GM12878 (cell line): ENCODE measurements at regions not wholly inside any gene's neighbourhood (a gene's known extent, or its start where the extent isn't known, plus 50 kb on each side); places are given as distances from the start of the nearest gene placed in this dataset.

Experiments used
- ATAC-seq: fragments of 200-7000 bp; cut with Tn5 transposase; 3 replicates; pipeline ENCODE4 v1.9.1; 2020; ENCODE audit warnings: mild to moderate bottlenecking, moderate library complexity
- BruUV-seq: library from RNA; stranded (reverse); fragments of 400-500 nt; replicated peaks from 2 replicates; lab custom pipeline; 2021; lab: Mats Ljungman, UMichigan
- CTCF ChIA-PET: fragments of 300-600 bp; sonication (Branson Sonifier 250); formaldehyde crosslinking; extraction: SDS; loops from one replicate; lab custom pipeline; 2021; ENCODE audit warnings: inconsistent platforms; lab: Yijun Ruan, JAX
- POLR2A ChIA-PET: fragments of 350-600 bp; formaldehyde crosslinking; extraction: SDS; loops from one replicate; lab custom pipeline; 2021; ENCODE audit warnings: inconsistent platforms; lab: Charles Lee
- RAD21 ChIA-PET: fragments of 300-600 bp; sonication (Branson Sonifier 250); formaldehyde crosslinking; loops from one replicate; lab custom pipeline; 2023; ENCODE audit warnings: antibody characterized with exemption; ENCODE audit not compliant: unreplicated experiment; lab: Charles Lee
- SMC1A ChIA-PET: fragments of 300-600 bp; sonication (Branson Sonifier 250); formaldehyde crosslinking; loops from one replicate; lab custom pipeline; 2023; ENCODE audit not compliant: unreplicated experiment, uncharacterized antibody; lab: Charles Lee
- DNase-seq: peaks from one replicate; pipeline ENCODE4 v3.0.0-alpha.2; 2011; ENCODE audit warnings: low read depth, low spot score
- FAIRE-seq: peaks from 3 replicates; lab custom pipeline; 2011; peaks lifted over from hg19 to GRCh38; lab: Jason Lieb, UNC
- H2AFZ ChIP-seq: 2 replicates; pipeline ENCODE4 v1.6.0; 2011; ENCODE audit warnings: low read depth, low read length, control low read depth; ENCODE audit not compliant: control insufficient read depth
- H3K27ac ChIP-seq: 2 replicates; pipeline ENCODE4 v1.5.1; 2011; ENCODE audit warnings: control low read depth; ENCODE audit not compliant: control insufficient read depth, insufficient read depth
- H3K27me3 ChIP-seq, 2 experiments: replicated peaks in 1 of 2; 2 replicates each; pipeline versions ENCODE4 v1.6.0 to v1.6.1; 2011; ENCODE audit warnings: low read length in 1 of 2; ENCODE audit not compliant: control insufficient read depth in 2 of 2, insufficient read depth in 2 of 2
- H3K36me3 ChIP-seq, 2 experiments: 2 replicates each; pipeline ENCODE4 v1.5.1; 2011; ENCODE audit warnings: low read length in 1 of 2; ENCODE audit not compliant: control insufficient read depth in 2 of 2, insufficient read depth in 2 of 2
- H3K4me1 ChIP-seq: 2 replicates; pipeline ENCODE4 v1.6.1; 2011; ENCODE audit warnings: mild to moderate bottlenecking, low read length, moderate library complexity, mixed read lengths; ENCODE audit not compliant: control insufficient read depth, insufficient read depth
- H3K4me2 ChIP-seq: 2 replicates; pipeline ENCODE4 v1.6.0; 2011; ENCODE audit warnings: control low read depth; ENCODE audit not compliant: control insufficient read depth, insufficient read depth
- H3K4me3 ChIP-seq: fragments of 200-600 bp; sonication (generic); 2 replicates; pipeline ENCODE4 v1.5.1; 2016
- H3K79me2 ChIP-seq: 2 replicates; pipeline ENCODE4 v1.6.0; 2011; ENCODE audit warnings: low read length; ENCODE audit not compliant: control insufficient read depth, insufficient read depth
- H3K9ac ChIP-seq: 2 replicates; pipeline ENCODE4 v1.8.0; 2011; ENCODE audit warnings: low read length, control low read depth, mixed read lengths; ENCODE audit not compliant: control insufficient read depth, insufficient read depth
- H3K9me3 ChIP-seq: replicated peaks from 3 replicates; pipeline ENCODE4 v1.5.1; 2011; ENCODE audit warnings: mild to moderate bottlenecking, low read length; ENCODE audit not compliant: control insufficient read depth, insufficient read depth
- H4K20me1 ChIP-seq: 2 replicates; pipeline ENCODE4 v1.6.0; 2011; ENCODE audit not compliant: control insufficient read depth, insufficient read depth
- CHD1 ChIP-seq: IDR thresholded peaks from 2 replicates; pipeline ENCODE4 v1.6.1; 2012; ENCODE audit warnings: low read depth, low read length, improper control_type of control experiment
- FOS ChIP-seq: IDR thresholded peaks from 3 replicates; pipeline ENCODE4 v1.6.1; 2011; ENCODE audit warnings: borderline replicate concordance; ENCODE audit not compliant: insufficient read length; ENCODE audit errors: extremely low read depth
- IKZF1 ChIP-seq: fragments of 450-650 bp; conservative IDR thresholded peaks from 2 replicates; pipeline ENCODE4 v1.6.1; 2017; ENCODE audit warnings: antibody characterized with exemption, mild to moderate bottlenecking
- IRF4 ChIP-seq: IDR thresholded peaks from 2 replicates; pipeline ENCODE4 v1.6.1; 2011; ENCODE audit warnings: low read depth, low read length
- PML ChIP-seq: IDR thresholded peaks from 2 replicates; pipeline ENCODE4 v1.6.1; 2012; ENCODE audit warnings: low read length, inconsistent platforms
- RAD21 ChIP-seq: IDR thresholded peaks from 2 replicates; pipeline ENCODE4 v1.6.1; 2011; ENCODE audit warnings: mild to moderate bottlenecking, low read depth, low read length, moderate library complexity; ENCODE audit not compliant: insufficient read depth
- SPI1 ChIP-seq: IDR thresholded peaks from 2 replicates; pipeline ENCODE4 v1.6.1; 2011; ENCODE audit warnings: low read depth, mild to moderate bottlenecking, low read length, moderate library complexity, borderline replicate concordance; ENCODE audit not compliant: insufficient read depth
- SRF ChIP-seq, 2 experiments: IDR thresholded peaks; 2 replicates each; pipeline ENCODE4 v1.6.1; 2011; ENCODE audit warnings: low read depth in 2 of 2, low read length in 2 of 2, mild to moderate bottlenecking in 1 of 2, moderate library complexity in 1 of 2
- WRNIP1 ChIP-seq: IDR thresholded peaks from 2 replicates; pipeline ENCODE4 v1.6.1; 2011; ENCODE audit warnings: low read depth, low read length, improper control_type of control experiment, borderline replicate concordance
- ZNF274 ChIP-seq: IDR thresholded peaks from one replicate; pipeline ENCODE4 v1.8.0; 2011; ENCODE audit not compliant: insufficient read length, insufficient read depth
- ZZZ3 ChIP-seq: IDR thresholded peaks from 2 replicates; pipeline ENCODE4 v1.6.1; 2011; ENCODE audit warnings: low read depth; ENCODE audit not compliant: control insufficient read depth, insufficient read length
- WGBS: methylation state at CpG from one replicate; pipeline ENCODE4 v1.1.6; 2016; ENCODE audit warnings: low lambda C conversion rate; ENCODE audit not compliant: insufficient replicate concordance, insufficient coverage; ENCODE audit errors: missing lambda C conversion rate; 5-methylcytosine and 5-hydroxymethylcytosine counted together
- in situ Hi-C: fragments of 300-500 bp; cut with MboI; formaldehyde crosslinking; loops from 9 replicates; pipeline ENCODE4 v1.14.3; 2018; ENCODE audit warnings: mixed read lengths
- intact Hi-C: fragments of 100-400 bp; cut with micrococcal nuclease; formaldehyde crosslinking; loops from one replicate; pipeline ENCODE4 v1.14.2; 2022; ENCODE audit not compliant: unreplicated experiment
- TF ChIP-seq, protein P1 (sequence below): fragments of 450-650 bp; formaldehyde crosslinking; IDR thresholded peaks from 2 replicates; pipeline ENCODE4 v1.4.0; 2022; ENCODE audit warnings: mild to moderate bottlenecking, moderate library complexity
- TF ChIP-seq, protein P2 (sequence below): fragments of 450-650 bp; IDR thresholded peaks from 2 replicates; pipeline ENCODE4 v1.6.1; 2017; ENCODE audit warnings: borderline replicate concordance

DNA sequence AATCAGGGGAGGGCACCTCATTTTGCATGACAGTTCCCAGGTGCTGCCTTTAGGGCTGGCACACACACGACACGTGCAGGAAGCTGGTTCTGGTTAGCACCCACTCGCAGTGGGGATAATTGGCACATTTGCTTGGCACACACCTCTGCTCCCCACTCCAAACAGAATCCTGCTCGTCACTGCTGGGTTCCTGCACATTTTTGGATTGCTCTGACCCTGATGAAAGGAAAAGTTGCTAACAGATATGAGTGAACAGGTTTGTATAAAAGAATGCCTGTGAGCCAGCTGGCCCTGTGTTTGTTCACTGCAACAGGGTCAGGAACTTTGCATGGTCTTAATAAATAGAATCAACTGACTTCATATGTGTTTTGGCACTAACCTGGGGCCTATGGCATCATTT is 1500.4 kb downstream of the EFNB2 start:
- no peak for FAIRE-seq
- CTCF ChIA-PET = interaction anchor here (0.6 kb wide), 1 partner anchor 244 kb away, joined by 3 read pairs; no protein-coding TSS in a partner anchor

More for the DNA sequence above, 1500.4 kb downstream of the EFNB2 start:
- ChIA-PET POLR2A (no interaction called here), RAD21 (no interaction called here), SMC1A (no interaction called here)
- Histone ChIP-seq H3K79me2 (no peaks in the 10 kb centered on the region), H3K9ac (no peak overlapping the region), H3K9me3 (no peaks in the 10 kb centered on the region; the same call in 2 of the 3 replicates), H3K36me3 (no peaks in the 10 kb centered on the region), H4K20me1 (no peaks in the 10 kb centered on the region), H3K4me2 (no peak overlapping the region), H3K4me1 (no peaks in the 10 kb centered on the region), H2AFZ (peak overlapping the region; percentile 48), H3K4me3 (no peak overlapping the region), H3K27me3 (no peaks in the 10 kb centered on the region), H3K27ac (no peak overlapping the region)
- TF ChIP-seq IKZF1 = no peak
- no peak for TF ChIP-seq ZNF274
- no peak for TF ChIP-seq WRNIP1
- TF ChIP-seq ZZZ3 = no peak
- no peak for TF ChIP-seq IRF4
- no peak for TF ChIP-seq CHD1
- no peak for TF ChIP-seq SRF (IDR thresholded peaks at IDR 0.05; ENCODE audit: low read depth in 2 of 2, low read length in 2 of 2)
- TF ChIP-seq, protein P1, sequence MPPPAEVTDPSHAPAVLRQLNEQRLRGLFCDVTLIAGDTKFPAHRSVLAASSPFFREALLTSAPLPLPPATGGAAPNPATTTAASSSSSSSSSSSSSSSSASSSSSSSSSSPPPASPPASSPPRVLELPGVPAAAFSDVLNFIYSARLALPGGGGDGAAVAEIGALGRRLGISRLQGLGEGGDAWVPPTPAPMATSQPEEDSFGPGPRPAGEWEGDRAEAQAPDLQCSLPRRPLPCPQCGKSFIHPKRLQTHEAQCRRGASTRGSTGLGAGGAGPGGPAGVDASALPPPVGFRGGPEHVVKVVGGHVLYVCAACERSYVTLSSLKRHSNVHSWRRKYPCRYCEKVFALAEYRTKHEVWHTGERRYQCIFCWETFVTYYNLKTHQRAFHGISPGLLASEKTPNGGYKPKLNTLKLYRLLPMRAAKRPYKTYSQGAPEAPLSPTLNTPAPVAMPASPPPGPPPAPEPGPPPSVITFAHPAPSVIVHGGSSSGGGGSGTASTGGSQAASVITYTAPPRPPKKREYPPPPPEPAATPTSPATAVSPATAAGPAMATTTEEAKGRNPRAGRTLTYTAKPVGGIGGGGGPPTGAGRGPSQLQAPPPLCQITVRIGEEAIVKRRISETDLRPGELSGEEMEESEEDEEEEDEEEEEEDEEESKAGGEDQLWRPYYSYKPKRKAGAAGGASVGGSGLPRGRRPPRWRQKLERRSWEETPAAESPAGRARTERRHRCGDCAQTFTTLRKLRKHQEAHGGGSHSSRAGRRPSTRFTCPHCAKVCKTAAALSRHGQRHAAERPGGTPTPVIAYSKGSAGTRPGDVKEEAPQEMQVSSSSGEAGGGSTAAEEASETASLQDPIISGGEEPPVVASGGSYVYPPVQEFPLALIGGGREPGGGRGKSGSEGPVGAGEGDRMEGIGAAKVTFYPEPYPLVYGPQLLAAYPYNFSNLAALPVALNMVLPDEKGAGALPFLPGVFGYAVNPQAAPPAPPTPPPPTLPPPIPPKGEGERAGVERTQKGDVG (CRISPR knock-in tag) = no peak
- TF ChIP-seq PML = no peak
- TF ChIP-seq RAD21 = no peak
- TF ChIP-seq SPI1 = no peak
- TF ChIP-seq, protein P2, sequence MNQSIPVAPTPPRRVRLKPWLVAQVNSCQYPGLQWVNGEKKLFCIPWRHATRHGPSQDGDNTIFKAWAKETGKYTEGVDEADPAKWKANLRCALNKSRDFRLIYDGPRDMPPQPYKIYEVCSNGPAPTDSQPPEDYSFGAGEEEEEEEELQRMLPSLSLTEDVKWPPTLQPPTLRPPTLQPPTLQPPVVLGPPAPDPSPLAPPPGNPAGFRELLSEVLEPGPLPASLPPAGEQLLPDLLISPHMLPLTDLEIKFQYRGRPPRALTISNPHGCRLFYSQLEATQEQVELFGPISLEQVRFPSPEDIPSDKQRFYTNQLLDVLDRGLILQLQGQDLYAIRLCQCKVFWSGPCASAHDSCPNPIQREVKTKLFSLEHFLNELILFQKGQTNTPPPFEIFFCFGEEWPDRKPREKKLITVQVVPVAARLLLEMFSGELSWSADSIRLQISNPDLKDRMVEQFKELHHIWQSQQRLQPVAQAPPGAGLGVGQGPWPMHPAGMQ = no peak
- no peak for TF ChIP-seq FOS
- WGBS = 57% methylated on average over 4 of the region's 4 CpGs
- ATAC-seq = no peak
- in situ Hi-C loops (no loop called here), intact Hi-C loops (no loop called here)
- BruUV-seq = no TSS peak
- DNase-seq = no peak
